ENCODE measurements at regions not wholly inside any gene's neighbourhood (a gene's known extent, or its start where the extent isn't known, plus 50 kb on each side); places are given as distances from the start of the nearest gene placed in this dataset.

DNA sequence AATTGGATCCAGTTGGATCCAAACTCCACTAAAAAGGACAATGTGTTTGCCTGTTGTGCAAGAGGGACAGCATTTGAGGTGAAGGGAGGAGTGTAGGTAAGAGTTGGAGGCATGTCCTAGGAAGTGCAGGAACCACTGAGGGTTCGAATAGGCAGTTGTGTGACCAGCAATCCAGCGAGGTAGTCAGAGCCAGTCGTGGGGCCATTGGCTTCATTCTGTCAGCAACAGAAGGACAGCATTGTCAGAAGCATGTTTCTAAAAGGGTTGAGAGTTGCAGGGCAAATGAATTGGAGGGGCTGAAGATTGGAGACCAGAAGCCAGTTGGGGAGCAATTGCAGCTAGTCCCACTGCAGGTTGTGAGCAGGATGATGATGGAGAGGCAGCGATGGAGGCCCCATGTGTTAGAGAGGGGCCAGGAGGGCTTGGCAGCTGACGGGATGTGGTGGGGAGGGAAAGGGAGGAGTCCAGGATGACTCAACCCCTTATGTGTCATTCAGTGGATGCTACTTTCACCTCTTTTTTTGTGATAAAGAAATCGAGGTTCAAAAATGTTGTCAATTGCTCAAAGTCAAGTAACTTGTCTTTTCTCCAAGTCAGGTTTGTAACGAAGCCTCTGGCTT is 96.7 kb upstream of the SIX3 start:
- Histone ChIP-seq H3K4me3 (no peak overlapping the region), H3K27me3 (replicated peaks) (0 out of 2 replicates have a peak, but pooled peaks cover 4% of the 10 kb centered on the region), H3K27ac (no peak overlapping the region), H3K36me3 (no peaks in the 10 kb centered on the region), H3K9me3 (replicated peaks) (no peaks in the 10 kb centered on the region), H3K4me1 (replicated peaks) (no peaks in the 10 kb centered on the region)
- no peak for DNase-seq (ENCODE audit: low read depth in 1 of 2, low spot score in 2 of 2)

DNA sequence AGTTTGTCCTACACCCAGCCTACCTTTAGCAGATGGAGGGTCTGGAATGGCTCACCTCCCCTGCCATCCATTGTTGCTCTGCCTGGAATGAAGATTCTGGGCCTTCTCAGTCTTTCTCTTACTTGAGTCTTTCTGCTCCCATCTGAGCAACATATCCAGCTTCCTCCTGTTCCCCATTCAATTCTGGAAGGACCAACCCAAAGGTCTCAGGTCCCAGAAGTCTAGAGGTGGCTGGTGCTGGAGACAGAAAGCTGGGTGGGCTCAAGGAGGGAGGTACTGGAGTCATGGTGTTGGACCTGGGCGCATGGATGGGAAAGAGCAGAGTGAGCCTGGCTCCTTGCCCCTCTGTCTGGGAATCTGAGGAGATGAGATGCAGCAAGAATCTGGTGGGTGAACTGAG is 93.5 kb upstream of the SIX3 start:
- no peak for DNase-seq (ENCODE audit: low read depth in 1 of 2, low spot score in 2 of 2)
- Histone ChIP-seq H3K4me3 (no peak overlapping the region), H3K4me1 (replicated peaks) (no peaks in the 10 kb centered on the region), H3K36me3 (no peaks in the 10 kb centered on the region), H3K27me3 (replicated peaks) (0 out of 2 replicates have a peak, but pooled peaks cover 4% of the 10 kb centered on the region), H3K27ac (no peak overlapping the region), H3K9me3 (replicated peaks) (no peaks in the 10 kb centered on the region)

DNA sequence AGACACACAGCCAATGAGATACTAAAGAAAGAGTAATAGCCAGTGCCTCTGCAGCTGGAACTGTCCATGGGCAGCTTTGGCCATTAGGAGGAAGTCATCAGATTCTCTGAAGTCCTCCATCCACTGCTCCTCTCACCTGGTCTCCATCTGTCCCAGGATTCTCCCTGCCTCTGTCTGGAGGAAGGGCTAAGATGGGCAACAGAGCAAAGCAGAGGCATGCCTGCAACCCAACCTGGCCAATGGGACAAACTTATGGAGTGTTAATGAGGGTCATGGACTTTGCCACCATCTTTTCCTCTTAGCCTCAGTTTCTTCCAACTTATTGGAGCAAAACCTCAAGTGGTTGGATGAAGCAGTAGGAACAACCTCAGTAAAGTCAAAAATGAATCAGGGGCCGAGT is 91.5 kb upstream of the SIX3 start:
- DNase-seq (ENCODE audit: low read depth in 1 of 2, low spot score in 2 of 2), result no peak
- Histone ChIP-seq H3K4me1 (replicated peaks) (no peaks in the 10 kb centered on the region), H3K9me3 (replicated peaks) (no peaks in the 10 kb centered on the region), H3K27me3 (replicated peaks) (0 out of 2 replicates have a peak, but pooled peaks cover 4% of the 10 kb centered on the region), H3K27ac (no peak overlapping the region), H3K36me3 (no peaks in the 10 kb centered on the region), H3K4me3 (no peak overlapping the region)

DNA sequence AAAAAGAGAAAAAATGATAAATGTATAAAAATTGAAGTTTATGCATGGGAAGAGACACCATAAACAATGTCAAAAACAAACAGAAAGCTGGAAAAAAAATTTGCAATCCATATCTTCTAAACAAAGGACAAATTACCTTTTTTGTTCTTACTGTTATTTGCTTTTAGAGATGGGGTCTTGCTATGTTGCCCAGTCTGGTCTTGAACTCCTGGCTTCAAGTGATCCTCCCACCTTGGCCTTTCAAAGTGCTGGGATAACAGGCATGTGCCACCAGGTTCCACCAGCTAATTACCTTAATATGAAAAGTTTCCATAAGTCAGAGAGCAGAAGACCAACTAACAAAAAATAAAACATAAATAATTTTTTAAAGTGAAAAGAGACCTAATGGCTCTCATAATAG is 90.0 kb upstream of the SIX3 start:
- Histone ChIP-seq H3K9me3 (replicated peaks) (no peaks in the 10 kb centered on the region), H3K27ac (no peak overlapping the region), H3K4me3 (no peak overlapping the region), H3K4me1 (replicated peaks) (no peaks in the 10 kb centered on the region), H3K27me3 (replicated peaks) (0 out of 2 replicates have a peak, but pooled peaks cover 4% of the 10 kb centered on the region), H3K36me3 (no peaks in the 10 kb centered on the region)
- no peak for DNase-seq (ENCODE audit: low read depth in 1 of 2, low spot score in 2 of 2)

DNA sequence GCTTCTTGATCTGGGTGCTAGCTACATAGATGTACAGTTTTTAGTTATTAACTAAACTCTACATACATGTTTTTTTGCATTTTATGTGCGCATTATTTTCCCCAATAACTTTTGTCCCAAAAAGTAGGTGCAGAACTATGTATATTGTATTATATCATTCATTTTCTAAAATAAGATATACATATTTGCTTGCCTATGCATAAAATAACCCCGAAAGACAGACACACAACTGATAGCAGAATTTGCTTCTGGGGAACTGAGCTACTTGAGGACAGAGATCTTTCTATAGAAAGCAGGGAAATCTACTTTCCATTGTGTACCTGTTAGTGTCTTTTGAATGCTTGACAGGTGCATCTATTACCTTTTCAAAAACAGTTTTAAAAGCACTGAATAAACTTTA is 88.9 kb upstream of the SIX3 start:
- Histone ChIP-seq H3K36me3 (no peaks in the 10 kb centered on the region), H3K4me1 (replicated peaks) (no peaks in the 10 kb centered on the region), H3K9me3 (replicated peaks) (no peaks in the 10 kb centered on the region), H3K27me3 (replicated peaks) (0 out of 2 replicates have a peak, but pooled peaks cover 9% of the 10 kb centered on the region), H3K27ac (no peak overlapping the region), H3K4me3 (no peak overlapping the region)
- DNase-seq (ENCODE audit: low read depth in 1 of 2, low spot score in 2 of 2), result no peak

DNA sequence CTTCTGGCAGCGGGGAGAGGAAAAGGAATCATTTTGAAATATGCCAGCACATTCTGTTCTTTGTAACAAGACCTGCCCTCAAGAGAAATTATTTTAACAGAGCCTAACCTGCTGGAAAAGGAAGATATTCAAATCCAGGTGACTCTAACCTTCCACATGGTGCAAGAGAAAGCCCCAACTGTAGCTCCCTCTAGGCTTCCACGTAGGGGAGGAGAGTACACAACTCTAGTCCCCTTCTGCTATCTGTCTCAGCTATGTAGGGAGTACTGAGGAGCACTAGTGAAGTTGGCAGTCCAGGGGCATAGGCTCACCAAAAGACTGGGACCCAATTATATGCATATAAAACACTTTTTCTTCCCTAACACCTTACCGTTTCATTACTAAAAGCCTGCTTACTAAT is 82.2 kb upstream of the SIX3 start:
- DNase-seq (ENCODE audit: low read depth in 1 of 2, low spot score in 2 of 2), result no peak
- Histone ChIP-seq H3K4me1 (replicated peaks) (no peaks in the 10 kb centered on the region), H3K27me3 (replicated peaks) (peaks cover 17% of the 10 kb centered on the region; the same call in 1 of the 2 replicates), H3K4me3 (no peak overlapping the region), H3K9me3 (replicated peaks) (no peaks in the 10 kb centered on the region), H3K36me3 (no peaks in the 10 kb centered on the region), H3K27ac (no peak overlapping the region)

DNA sequence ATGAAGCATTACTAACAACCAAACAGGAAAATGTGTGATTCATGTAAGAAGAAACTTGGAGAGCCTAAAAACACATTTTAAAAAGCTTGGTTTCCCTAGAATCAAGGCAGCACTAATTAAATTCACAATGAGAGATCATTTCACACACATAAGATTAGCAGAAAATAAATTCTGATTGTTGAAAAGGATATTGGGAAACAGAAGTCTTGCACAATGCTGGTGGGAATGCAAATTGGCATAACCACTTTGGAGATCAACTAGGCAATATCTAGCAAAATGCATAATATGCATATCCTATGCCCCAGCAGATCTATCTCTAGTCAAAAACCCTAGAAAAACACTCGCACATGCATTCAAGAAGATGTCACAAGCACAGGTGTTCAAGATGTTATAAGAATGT is 75.3 kb upstream of the SIX3 start:
- Histone ChIP-seq H3K36me3 (no peaks in the 10 kb centered on the region), H3K4me1 (replicated peaks) (no peaks in the 10 kb centered on the region), H3K9me3 (replicated peaks) (no peaks in the 10 kb centered on the region), H3K27ac (no peak overlapping the region), H3K27me3 (replicated peaks) (peaks cover 21% of the 10 kb centered on the region), H3K4me3 (no peak overlapping the region)
- DNase-seq (ENCODE audit: low read depth in 1 of 2, low spot score in 2 of 2), result no peak

DNA sequence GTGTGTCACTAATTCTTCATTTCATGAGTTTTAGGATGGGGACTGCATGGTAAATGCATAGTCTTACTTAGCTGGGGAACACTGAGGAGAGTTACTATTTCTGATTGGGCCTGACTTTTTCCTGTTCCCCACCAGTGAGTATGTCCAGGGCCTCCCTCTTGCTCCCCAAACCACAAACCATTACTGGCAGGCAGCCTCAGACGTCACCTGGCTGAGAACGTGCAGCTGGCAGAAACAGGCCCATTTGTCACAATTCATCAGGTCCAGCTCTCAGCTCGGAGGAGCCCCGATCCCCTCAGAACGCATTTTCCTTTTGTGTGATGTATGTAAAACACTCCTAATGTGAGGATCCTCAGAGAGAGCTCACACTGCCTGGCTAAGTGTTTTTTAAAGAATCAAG is 71.7 kb upstream of the SIX3 start:
- Histone ChIP-seq H3K4me1 (replicated peaks) (no peaks in the 10 kb centered on the region), H3K36me3 (no peaks in the 10 kb centered on the region), H3K9me3 (replicated peaks) (no peaks in the 10 kb centered on the region), H3K4me3 (no peak overlapping the region), H3K27me3 (replicated peaks) (peaks cover 11% of the 10 kb centered on the region), H3K27ac (no peak overlapping the region)
- DNase-seq (ENCODE audit: low read depth in 1 of 2, low spot score in 2 of 2), result no peak

DNA sequence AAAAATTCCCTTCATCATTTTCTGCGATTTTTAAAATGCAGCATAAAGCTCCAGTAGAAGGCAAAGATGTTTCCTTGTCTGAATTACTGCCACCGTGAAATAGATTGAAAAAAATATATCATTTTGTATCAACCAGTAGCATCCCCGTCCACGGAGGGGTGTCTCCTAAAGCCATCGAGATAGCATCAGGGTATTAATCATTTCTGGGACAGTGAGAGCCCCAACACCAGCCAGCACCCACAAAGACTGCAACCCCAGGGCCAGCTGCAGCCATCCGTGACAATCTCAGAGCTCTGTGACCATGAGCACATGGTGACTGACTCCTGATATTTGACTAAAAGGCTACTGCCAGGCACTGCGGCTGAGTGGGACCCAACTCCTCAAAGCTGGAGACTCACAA is 64.1 kb upstream of the SIX3 start:
- no peaks in the 10 kb centered on the region for H3K27me3 ChIP-seq (replicated peaks)
- H3K4me1 ChIP-seq (replicated peaks), result no peaks in the 10 kb centered on the region
- H3K4me3 ChIP-seq, result no peak overlapping the region
- no peak for DNase-seq (ENCODE audit: low read depth in 1 of 2, low spot score in 2 of 2)
- no peaks in the 10 kb centered on the region for H3K36me3 ChIP-seq
- H3K27ac ChIP-seq, result no peak overlapping the region
- H3K9me3 ChIP-seq (replicated peaks), result no peaks in the 10 kb centered on the region

DNA sequence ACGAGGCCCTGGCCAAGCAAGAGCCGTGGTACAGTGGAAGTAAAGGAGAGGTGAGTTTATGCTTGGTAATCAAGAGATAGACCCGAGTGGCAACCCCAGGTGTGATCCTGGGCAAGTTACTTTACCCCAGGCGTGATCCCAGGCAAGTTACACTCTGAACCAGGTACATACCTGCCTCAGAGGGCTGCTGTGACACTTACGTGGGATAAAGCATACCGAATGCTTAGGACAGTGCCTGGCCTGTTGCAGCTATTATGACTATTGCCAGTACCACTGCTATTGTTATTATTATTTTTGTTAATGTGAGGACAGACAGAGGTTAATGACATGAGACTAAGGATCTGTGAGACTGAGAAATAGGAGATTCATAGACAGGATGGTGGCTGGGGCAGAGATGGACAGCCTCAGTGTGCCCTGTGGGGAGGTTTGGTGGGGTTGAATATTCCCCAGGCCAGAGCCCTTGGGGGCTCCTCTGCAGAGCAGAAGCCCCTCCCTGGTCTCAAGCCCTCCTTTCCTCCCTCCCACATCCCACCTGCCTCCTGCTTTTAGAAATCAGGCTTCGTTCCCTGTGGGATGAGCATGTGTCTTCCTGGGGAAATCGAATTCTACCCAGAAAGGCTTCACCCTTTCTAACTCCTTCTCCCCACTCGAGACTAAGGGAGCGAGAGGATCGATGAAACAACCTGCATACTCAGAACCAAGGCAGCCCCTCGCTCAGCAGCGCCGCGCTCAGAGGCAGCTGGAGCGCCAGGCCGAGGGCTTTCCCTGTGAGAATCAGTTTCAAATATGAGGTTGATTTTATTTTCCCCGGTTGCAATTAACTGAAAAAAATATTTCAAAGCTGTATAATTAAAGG is 62.0 kb upstream of the SIX3 start:
- DNase-seq (ENCODE audit: low read depth in 1 of 2, low spot score in 2 of 2), result no peak
- no peaks in the 10 kb centered on the region for H3K9me3 ChIP-seq (replicated peaks)
- H3K27me3 ChIP-seq (replicated peaks), result no peaks in the 10 kb centered on the region; the same call in 1 of the 2 replicates
- H3K4me1 ChIP-seq (replicated peaks), result no peaks in the 10 kb centered on the region
- H3K27ac ChIP-seq, result no peak overlapping the region
- no peak overlapping the region for H3K4me3 ChIP-seq
- H3K36me3 ChIP-seq, result no peaks in the 10 kb centered on the region

DNA sequence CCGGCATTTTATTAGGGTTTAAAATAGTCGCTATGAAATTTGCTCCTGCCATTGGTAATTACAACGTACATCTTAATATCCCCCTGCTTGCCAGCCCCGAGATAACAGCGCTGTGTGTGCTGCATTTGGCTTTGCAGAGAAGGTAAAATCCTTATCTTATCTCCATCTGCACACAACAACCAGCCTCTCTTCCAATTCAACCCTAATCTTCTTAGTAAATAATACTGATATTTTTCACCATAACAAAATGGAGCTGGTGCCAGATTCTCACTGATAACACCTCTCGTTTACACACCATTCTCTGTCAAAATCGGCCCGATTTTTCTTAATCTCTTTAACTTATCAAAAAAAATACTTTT is 61.4 kb upstream of the SIX3 start:
- no peaks in the 10 kb centered on the region for H3K36me3 ChIP-seq
- no peak overlapping the region for H3K27ac ChIP-seq
- no peaks in the 10 kb centered on the region for H3K4me1 ChIP-seq (replicated peaks)
- no peak for DNase-seq (ENCODE audit: low read depth in 1 of 2, low spot score in 2 of 2)
- no peak overlapping the region for H3K4me3 ChIP-seq
- H3K27me3 ChIP-seq (replicated peaks), result no peaks in the 10 kb centered on the region; the same call in 1 of the 2 replicates
- no peaks in the 10 kb centered on the region for H3K9me3 ChIP-seq (replicated peaks)

DNA sequence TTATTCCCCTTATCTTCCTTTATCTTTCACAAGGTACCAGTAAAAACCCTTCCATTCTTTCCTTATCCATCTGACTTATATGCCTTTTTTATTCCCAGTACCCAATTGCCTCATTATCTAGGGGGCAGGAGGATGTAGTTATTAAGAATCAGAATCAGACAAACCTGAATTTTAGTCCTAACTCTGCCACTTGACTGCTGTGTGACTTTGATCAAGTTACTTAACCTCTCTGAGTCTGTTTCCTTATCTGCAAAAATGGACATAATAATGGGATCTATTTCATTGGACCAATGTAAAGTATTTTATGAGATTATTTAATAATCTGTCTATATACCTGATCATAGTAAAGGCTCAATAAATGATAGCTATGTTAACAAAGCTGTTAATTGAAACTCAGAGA is 59.6 kb upstream of the SIX3 start:
- DNase-seq (ENCODE audit: low read depth in 1 of 2, low spot score in 2 of 2), result no peak

DNA sequence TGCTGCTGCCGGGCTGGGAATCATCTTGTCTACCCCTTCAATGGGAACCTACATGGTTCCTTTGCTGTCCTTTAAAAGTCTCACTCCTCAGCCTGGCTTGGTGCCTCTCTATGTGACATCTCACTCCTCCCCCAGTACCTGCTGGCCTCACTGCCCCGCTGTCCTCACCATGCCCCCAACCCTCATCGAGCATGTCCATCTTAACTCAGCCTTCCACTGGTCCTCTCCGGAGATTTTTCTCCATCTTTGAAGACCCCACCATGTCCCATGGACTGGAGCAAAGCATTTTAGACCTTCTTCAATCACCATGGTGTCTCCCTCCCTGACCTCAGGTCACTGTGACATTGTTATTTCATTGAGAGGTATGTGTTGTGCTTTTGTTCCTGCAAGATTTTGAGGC is 58.1 kb upstream of the SIX3 start:
- Histone ChIP-seq H3K4me1 (replicated peaks) (no peaks in the 10 kb centered on the region), H3K9me3 (replicated peaks) (no peaks in the 10 kb centered on the region), H3K27ac (no peak overlapping the region), H3K36me3 (no peaks in the 10 kb centered on the region), H3K4me3 (no peak overlapping the region), H3K27me3 (replicated peaks) (no peaks in the 10 kb centered on the region; the same call in 1 of the 2 replicates)
- no peak for DNase-seq (ENCODE audit: low read depth in 1 of 2, low spot score in 2 of 2)

More for the DNA sequence above, 59.6 kb upstream of the SIX3 start:
- Histone ChIP-seq H3K27ac (no peak overlapping the region), H3K36me3 (no peaks in the 10 kb centered on the region), H3K4me1 (replicated peaks) (no peaks in the 10 kb centered on the region), H3K9me3 (replicated peaks) (no peaks in the 10 kb centered on the region), H3K4me3 (no peak overlapping the region), H3K27me3 (replicated peaks) (no peaks in the 10 kb centered on the region; the same call in 1 of the 2 replicates)

DNA sequence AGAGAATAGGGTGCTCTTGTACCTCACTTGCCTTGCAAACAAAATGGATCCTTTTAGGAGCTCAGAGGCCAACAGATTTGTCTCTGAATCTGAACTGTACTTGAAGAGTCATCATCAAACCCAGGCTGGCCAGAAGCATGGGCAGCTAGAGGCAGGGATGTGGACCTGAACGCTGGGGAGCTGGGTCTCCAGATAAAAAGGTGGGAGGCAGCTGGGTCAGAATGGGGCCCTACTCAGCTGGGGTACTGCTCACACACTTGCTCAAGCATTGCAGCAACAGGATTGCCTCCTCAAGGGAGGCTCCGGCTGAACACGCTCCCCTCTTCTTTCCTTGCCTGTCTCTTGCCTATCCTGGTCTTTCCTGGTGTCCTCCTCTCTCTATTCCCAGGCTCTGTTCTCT is 57.3 kb upstream of the SIX3 start:
- no peak overlapping the region for H3K4me3 ChIP-seq
- no peak overlapping the region for H3K27ac ChIP-seq
- no peaks in the 10 kb centered on the region for H3K9me3 ChIP-seq (replicated peaks)
- no peak for DNase-seq (ENCODE audit: low read depth in 1 of 2, low spot score in 2 of 2)
- H3K4me1 ChIP-seq (replicated peaks), result no peaks in the 10 kb centered on the region
- no peaks in the 10 kb centered on the region; the same call in 1 of the 2 replicates for H3K27me3 ChIP-seq (replicated peaks)
- H3K36me3 ChIP-seq, result no peaks in the 10 kb centered on the region

All from SJSA1 (cell line).